GM23248 (cell line): ENCODE measurements at regions not wholly inside any gene's neighbourhood (a gene's known extent, or its start where the extent isn't known, plus 50 kb on each side); places are given as distances from the start of the nearest gene placed in this dataset.
"Not testable (repeated sequence)": the region's sequence is repeated elsewhere in the genome, so short reads cannot be mapped to it uniquely, and the experiment has no call there.

Experiments used
- DNase-seq: peaks from one replicate; pipeline ENCODE4 v3.0.0-alpha.2; 2015
- H2AFZ ChIP-seq: fragments of 200-600 bp; sonication (generic); 2 replicates; pipeline ENCODE4 v1.6.1; 2016; ENCODE audit warnings: antibody characterized with exemption
- H3F3A ChIP-seq: fragments of 200-600 bp; sonication (generic); 2 replicates; pipeline ENCODE4 v1.6.1; 2016; ENCODE audit warnings: mild to moderate bottlenecking, antibody characterized with exemption, mixed run types; ENCODE audit not compliant: insufficient read depth
- H3K27ac ChIP-seq: fragments of 200-600 bp; sonication (generic); 2 replicates; pipeline ENCODE4 v1.5.1; 2016; ENCODE audit warnings: mild to moderate bottlenecking
- H3K27me3 ChIP-seq: fragments of 200-600 bp; sonication (generic); replicated peaks from 2 replicates; pipeline ENCODE4 v1.6.1; 2016; ENCODE audit warnings: mild to moderate bottlenecking; ENCODE audit not compliant: insufficient read depth
- H3K36me3 ChIP-seq: fragments of 200-600 bp; sonication (generic); 2 replicates; pipeline ENCODE4 v1.6.1; 2016; ENCODE audit warnings: low read depth, mild to moderate bottlenecking
- H3K4me1 ChIP-seq: fragments of 200-600 bp; sonication (generic); 2 replicates; pipeline ENCODE4 v1.6.1; 2016; ENCODE audit warnings: mild to moderate bottlenecking; ENCODE audit not compliant: insufficient read depth
- H3K4me2 ChIP-seq: fragments of 200-600 bp; sonication (generic); one replicate; pipeline ENCODE4 v1.6.1; 2016; ENCODE audit warnings: mild to moderate bottlenecking; ENCODE audit not compliant: unreplicated experiment
- H3K4me3 ChIP-seq: fragments of 200-600 bp; sonication (generic); 2 replicates; pipeline ENCODE4 v1.5.1; 2016; ENCODE audit warnings: mild to moderate bottlenecking
- H3K79me2 ChIP-seq: fragments of 200-600 bp; sonication (generic); 2 replicates; pipeline ENCODE4 v1.6.1; 2016; ENCODE audit warnings: mild to moderate bottlenecking; ENCODE audit not compliant: insufficient read depth
- H3K9ac ChIP-seq: fragments of 200-600 bp; sonication (generic); 2 replicates; pipeline ENCODE4 v1.6.1; 2016; ENCODE audit warnings: mild to moderate bottlenecking
- H3K9me2 ChIP-seq: fragments of 200-600 bp; sonication (generic); 2 replicates; pipeline ENCODE4 v1.6.1; 2016; ENCODE audit warnings: mixed run types, mild to moderate bottlenecking, moderate library complexity; ENCODE audit not compliant: insufficient read depth
- H3K9me3 ChIP-seq: fragments of 200-600 bp; sonication (generic); one replicate; pipeline ENCODE4 v1.6.1; 2017; ENCODE audit warnings: low read depth
- H4K20me1 ChIP-seq: fragments of 200-600 bp; sonication (generic); 2 replicates; pipeline ENCODE4 v1.6.0; 2016; ENCODE audit not compliant: insufficient read depth
- EZH2 ChIP-seq: fragments of 200-600 bp; sonication (generic); IDR thresholded peaks from 2 replicates; pipeline ENCODE4 v1.6.1; 2018; ENCODE audit warnings: antibody characterized with exemption, mild to moderate bottlenecking; ENCODE audit not compliant: insufficient read depth, poor library complexity, severe bottlenecking
- EZH2phosphoT487 ChIP-seq: fragments of 200-600 bp; sonication (generic); IDR thresholded peaks from 2 replicates; pipeline ENCODE4 v1.6.1; 2018; ENCODE audit warnings: antibody characterized with exemption, moderate library complexity, mild to moderate bottlenecking, low read depth; ENCODE audit not compliant: insufficient read depth
- WGBS, 2 experiments: methylation state at CpG; one replicate each; pipeline ENCODE4 v1.1.6; 2015 to 2017; ENCODE audit warnings: low lambda C conversion rate in 2 of 2, low coverage in 1 of 2; ENCODE audit errors: missing lambda C conversion rate in 2 of 2; 5-methylcytosine and 5-hydroxymethylcytosine counted together
- in situ Hi-C: fragments of 300-500 bp; cut with MboI; formaldehyde crosslinking; loops from 2 replicates; pipeline ENCODE4 v1.15.0; 2020

DNA sequence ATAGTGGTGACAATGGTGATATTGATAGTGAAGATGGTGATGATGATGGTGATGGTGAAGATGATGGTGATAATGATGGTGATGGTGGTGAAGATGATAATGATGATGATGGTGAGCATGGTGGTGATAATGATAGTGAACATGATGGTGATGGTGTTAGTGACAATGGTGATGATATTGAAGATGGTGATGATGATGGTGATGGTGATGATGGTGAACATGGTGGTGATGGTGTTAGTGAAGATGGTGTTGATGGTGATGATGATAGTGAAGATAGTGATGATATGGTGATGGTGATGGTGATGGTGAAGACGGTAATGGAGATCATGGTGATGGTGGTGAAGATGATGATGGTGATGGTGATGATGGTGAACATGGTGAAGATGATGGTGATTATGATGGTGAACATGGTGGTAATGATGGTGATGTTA lies 259.2 kb downstream of the MATN1 start:
- Histone ChIP-seq H3K4me1 (no peaks in the 10 kb centered on the region), H3K79me2 (no peaks in the 10 kb centered on the region), H3K4me3 (no peak overlapping the region), H3F3A (no peaks in the 10 kb centered on the region), H3K27ac (no peak overlapping the region), H3K9me2 (no peaks in the 10 kb centered on the region), H2AFZ (no peak overlapping the region), H3K36me3 (no peaks in the 10 kb centered on the region), H4K20me1 (no peaks in the 10 kb centered on the region), H3K27me3 (no peaks in the 10 kb centered on the region), H3K9ac (no peak overlapping the region), H3K4me2 (no peak overlapping the region), H3K9me3 (no peaks in the 10 kb centered on the region)
- DNase-seq, result no peak
- 93% methylated on average over 1 of the region's 1 CpG for WGBS, 2 experiments
- in situ Hi-C loops, result no loop called here
- TF ChIP-seq EZH2 (no peak), EZH2phosphoT487 (no peak)

DNA sequence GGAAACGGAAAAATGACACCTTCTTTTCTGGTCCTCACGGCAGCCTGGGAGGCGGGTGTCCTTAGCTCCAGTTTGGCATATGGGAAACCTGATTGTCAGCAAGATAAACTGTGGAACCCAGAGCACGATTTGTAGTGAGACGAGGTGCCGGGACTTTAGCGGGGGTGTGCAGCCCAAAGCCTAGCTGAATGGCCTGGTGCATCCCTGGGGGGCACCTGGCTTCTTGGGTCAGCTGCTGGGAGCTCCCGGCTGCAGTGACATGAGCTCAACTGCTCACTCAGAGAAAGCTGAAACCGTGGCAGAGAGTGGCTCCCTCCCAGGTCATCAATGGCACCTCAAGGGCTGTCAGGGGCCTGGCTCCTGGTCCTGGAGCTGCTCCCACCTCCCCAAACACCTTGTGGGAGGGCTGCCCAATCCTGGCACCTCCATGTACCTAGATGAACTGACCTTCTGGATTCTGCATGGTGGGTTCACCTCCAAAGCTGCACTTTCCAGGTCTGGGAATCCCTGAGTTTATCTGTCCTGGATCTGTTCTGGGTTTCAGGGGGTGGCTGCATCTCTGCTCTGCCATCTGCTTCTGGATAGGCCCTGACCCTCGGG lies 260.5 kb downstream of the MATN1 start:
- Histone ChIP-seq H3K27ac (no peak overlapping the region), H3K4me2 (no peak overlapping the region), H2AFZ (no peak overlapping the region), H3K9me2 (no peaks in the 10 kb centered on the region), H3K9me3 (no peaks in the 10 kb centered on the region), H3K27me3 (no peaks in the 10 kb centered on the region), H3F3A (no peaks in the 10 kb centered on the region), H3K4me1 (no peaks in the 10 kb centered on the region), H3K4me3 (no peak overlapping the region), H3K79me2 (no peaks in the 10 kb centered on the region), H3K9ac (no peak overlapping the region), H3K36me3 (no peaks in the 10 kb centered on the region), H4K20me1 (no peaks in the 10 kb centered on the region)
- in situ Hi-C loops, result no loop called here
- no peak for TF ChIP-seq EZH2phosphoT487
- no peak for TF ChIP-seq EZH2
- DNase-seq, result no peak
- WGBS, 2 experiments, result 33% methylated on average over 10 of the region's 10 CpGs

DNA sequence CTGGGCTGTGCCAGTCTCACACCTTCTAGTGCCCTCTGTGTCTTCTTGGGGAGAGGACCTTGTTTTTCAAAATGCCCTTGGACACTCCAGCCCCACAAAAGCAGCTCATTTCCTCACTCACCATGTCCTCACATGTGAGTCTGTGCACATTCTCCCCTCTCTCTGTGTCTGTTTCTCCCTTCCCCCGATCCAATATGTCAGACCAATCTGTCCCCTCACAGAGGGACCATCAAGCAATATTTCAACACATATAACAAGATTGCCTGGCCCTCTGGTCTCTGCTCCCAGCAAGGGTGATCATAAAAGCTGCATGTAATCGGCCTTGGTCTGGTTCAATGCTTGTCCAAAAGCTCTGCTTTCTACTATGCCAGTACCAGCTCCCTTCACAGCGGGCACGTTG lies 261.2 kb downstream of the MATN1 start:
- no peaks in the 10 kb centered on the region for H3K9me2 ChIP-seq
- no peaks in the 10 kb centered on the region for H3F3A ChIP-seq
- no peak overlapping the region for H3K4me2 ChIP-seq
- no peaks in the 10 kb centered on the region for H3K4me1 ChIP-seq
- H3K4me3 ChIP-seq, result no peak overlapping the region
- no peaks in the 10 kb centered on the region for H4K20me1 ChIP-seq
- no peaks in the 10 kb centered on the region for H3K27me3 ChIP-seq
- H3K36me3 ChIP-seq, result no peaks in the 10 kb centered on the region
- H2AFZ ChIP-seq, result no peak overlapping the region
- no peaks in the 10 kb centered on the region for H3K9me3 ChIP-seq
- DNase-seq, result no peak
- H3K9ac ChIP-seq, result no peak overlapping the region
- no peaks in the 10 kb centered on the region for H3K79me2 ChIP-seq
- TF ChIP-seq EZH2 (no peak), EZH2phosphoT487 (no peak)
- no peak overlapping the region for H3K27ac ChIP-seq
- in situ Hi-C loops, result no loop called here
- WGBS, 2 experiments, result 50 to 57% methylated on average over 4 of the region's 4 CpGs

GRCh38 chr1:30461640-30462039 lies 261.7 kb downstream of the MATN1 start:
- in situ Hi-C loops, result no loop called here

DNA sequence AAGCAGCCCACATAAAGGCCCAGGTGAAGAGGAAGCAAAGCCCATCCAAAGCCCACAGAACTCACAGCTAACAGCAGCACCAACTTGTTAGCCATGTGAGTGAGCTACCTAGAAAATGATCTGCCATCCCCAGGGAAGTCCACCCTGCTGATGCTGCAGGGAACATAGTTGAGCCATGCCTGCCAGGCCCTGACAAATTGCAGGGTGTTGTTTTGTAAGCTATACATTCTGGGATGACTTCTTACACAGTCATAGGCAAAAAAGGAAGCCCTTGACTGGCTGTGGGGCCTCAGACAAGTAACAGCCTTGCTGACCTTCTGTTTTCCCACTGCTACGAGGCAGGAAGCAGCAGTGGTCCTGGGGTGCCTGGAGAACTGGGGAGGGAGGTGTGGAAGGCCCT lies 262.7 kb downstream of the MATN1 start:
- no peaks in the 10 kb centered on the region for H3K79me2 ChIP-seq
- H2AFZ ChIP-seq, result no peak overlapping the region
- no peaks in the 10 kb centered on the region for H3K9me3 ChIP-seq
- H3K4me3 ChIP-seq, result no peak overlapping the region
- no peaks in the 10 kb centered on the region for H3F3A ChIP-seq
- no peaks in the 10 kb centered on the region for H3K9me2 ChIP-seq
- DNase-seq, result no peak
- TF ChIP-seq EZH2phosphoT487, result no peak
- no peak for TF ChIP-seq EZH2
- H3K9ac ChIP-seq, result no peak overlapping the region
- no peaks in the 10 kb centered on the region for H3K27me3 ChIP-seq
- H3K4me2 ChIP-seq, result no peak overlapping the region
- in situ Hi-C loops, result no loop called here
- no peaks in the 10 kb centered on the region for H4K20me1 ChIP-seq
- H3K27ac ChIP-seq, result no peak overlapping the region
- no peaks in the 10 kb centered on the region for H3K36me3 ChIP-seq
- H3K4me1 ChIP-seq, result no peaks in the 10 kb centered on the region
- WGBS, 2 experiments, result 50% methylated on average over 1 of the region's 1 CpG

More at GRCh38 chr1:30461640-30462039, 261.7 kb downstream of the MATN1 start:
- Histone ChIP-seq H3K4me3 (no peak overlapping the region), H3K27me3 (no peaks in the 10 kb centered on the region), H3F3A (no peaks in the 10 kb centered on the region), H3K9me3 (no peaks in the 10 kb centered on the region), H3K36me3 (no peaks in the 10 kb centered on the region), H3K9me2 (no peaks in the 10 kb centered on the region), H3K4me1 (no peaks in the 10 kb centered on the region), H4K20me1 (no peaks in the 10 kb centered on the region), H3K4me2 (no peak overlapping the region), H3K27ac (no peak overlapping the region), H3K79me2 (no peaks in the 10 kb centered on the region), H3K9ac (no peak overlapping the region), H2AFZ (no peak overlapping the region)
- TF ChIP-seq EZH2 (no peak), EZH2phosphoT487 (no peak)
- DNase-seq, result no peak

GRCh38 chr1:30458730-30459485 lies 264.5 kb downstream of the MATN1 start:
- H4K20me1 ChIP-seq, H3K4me2 ChIP-seq, H3K36me3 ChIP-seq, H3K4me3 ChIP-seq, H3K79me2 ChIP-seq, H2AFZ ChIP-seq, H3K9me3 ChIP-seq, H3F3A ChIP-seq, H3K9ac ChIP-seq, H3K27me3 ChIP-seq, H3K4me1 ChIP-seq, DNase-seq, H3K9me2 ChIP-seq, in situ Hi-C loops, H3K27ac ChIP-seq: not testable (repeated sequence)
- 68 to 71% methylated on average over 13 of the region's 13 CpGs for WGBS, 2 experiments
